NCI-H82 (cell line): ENCODE measurements at regions not wholly inside any gene's neighbourhood (a gene's known extent, or its start where the extent isn't known, plus 50 kb on each side); places are given as distances from the start of the nearest gene placed in this dataset.
"Not testable (repeated sequence)": the region's sequence is repeated elsewhere in the genome, so short reads cannot be mapped to it uniquely, and the experiment has no call there.

Experiments used
- DNase-seq: peaks from one replicate; lab custom pipeline; 2025; lab: John Stamatoyannopoulos, UW

- DNase-seq: no peak
These were observed 165.4 kb upstream of the CITED2 start for GRCh38 chr6:139539852-139540251.

GRCh38 chr6:139538366-139538765 lies 163.9 kb upstream of the CITED2 start:
- peak; percentile 69 for DNase-seq

GRCh38 chr6:139536751-139537617 lies 162.5 kb upstream of the CITED2 start:
- no peak for DNase-seq

- DNase-seq: no peak
These were observed 160.1 kb upstream of the CITED2 start for GRCh38 chr6:139534472-139535115.

- DNase-seq: no peak
These were observed 159.4 kb upstream of the CITED2 start for GRCh38 chr6:139533573-139534471.

GRCh38 chr6:139533171-139533570 lies 158.7 kb upstream of the CITED2 start:
- DNase-seq: no peak

GRCh38 chr6:139531148-139532115 lies 157.0 kb upstream of the CITED2 start:
- DNase-seq: no peak

GRCh38 chr6:139530561-139530960 lies 156.1 kb upstream of the CITED2 start:
- DNase-seq: no peak

- DNase-seq: no peak
These were observed 155.0 kb upstream of the CITED2 start for GRCh38 chr6:139529420-139529819.

- no peak for DNase-seq
These were observed 154.0 kb upstream of the CITED2 start for GRCh38 chr6:139528471-139528870.

- DNase-seq: no peak
These were observed 151.0 kb upstream of the CITED2 start for GRCh38 chr6:139525415-139525814.

- DNase-seq: no peak
These were observed 149.5 kb upstream of the CITED2 start for GRCh38 chr6:139523986-139524385.

GRCh38 chr6:139522511-139523220 lies 148.2 kb upstream of the CITED2 start:
- no peak for DNase-seq

- DNase-seq: no peak
These were observed 146.9 kb upstream of the CITED2 start for GRCh38 chr6:139521338-139521737.

GRCh38 chr6:139520321-139520768 lies 145.9 kb upstream of the CITED2 start:
- no peak for DNase-seq

- DNase-seq: no peak
These were observed 145.2 kb upstream of the CITED2 start for GRCh38 chr6:139519571-139520031.

- DNase-seq: no peak
These were observed 144.6 kb upstream of the CITED2 start for GRCh38 chr6:139519097-139519496.

- no peak for DNase-seq
These were observed 144.2 kb upstream of the CITED2 start for GRCh38 chr6:139518556-139519091.

GRCh38 chr6:139517998-139518555 lies 143.6 kb upstream of the CITED2 start:
- DNase-seq: not testable (repeated sequence)

GRCh38 chr6:139515511-139515910 lies 141.1 kb upstream of the CITED2 start:
- no peak for DNase-seq
